ENCODE measurements at regions not wholly inside any gene's neighbourhood (a gene's known extent, or its start where the extent isn't known, plus 50 kb on each side); places are given as distances from the start of the nearest gene placed in this dataset.

DNA sequence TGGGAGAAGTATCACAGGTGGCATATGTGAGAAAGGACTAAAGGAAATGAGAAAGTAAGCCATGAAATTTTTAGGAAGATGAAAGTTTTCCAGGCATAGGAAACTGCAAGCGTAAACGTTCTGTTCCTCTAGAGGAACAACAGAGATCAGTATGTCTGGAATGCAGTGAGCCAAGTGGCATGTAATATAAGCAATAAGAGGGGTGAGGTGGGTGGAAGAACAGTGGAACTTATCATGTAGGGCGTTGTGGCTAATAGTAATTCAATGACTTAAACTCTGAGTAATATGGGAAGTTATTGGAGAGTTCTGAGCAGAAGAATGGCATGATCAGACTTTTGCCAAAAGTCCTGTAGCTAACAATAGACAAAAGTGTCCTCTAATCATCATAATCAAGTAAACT lies 902.9 kb downstream of the EPHA3 start:
- TF ChIP-seq, protein P1, sequence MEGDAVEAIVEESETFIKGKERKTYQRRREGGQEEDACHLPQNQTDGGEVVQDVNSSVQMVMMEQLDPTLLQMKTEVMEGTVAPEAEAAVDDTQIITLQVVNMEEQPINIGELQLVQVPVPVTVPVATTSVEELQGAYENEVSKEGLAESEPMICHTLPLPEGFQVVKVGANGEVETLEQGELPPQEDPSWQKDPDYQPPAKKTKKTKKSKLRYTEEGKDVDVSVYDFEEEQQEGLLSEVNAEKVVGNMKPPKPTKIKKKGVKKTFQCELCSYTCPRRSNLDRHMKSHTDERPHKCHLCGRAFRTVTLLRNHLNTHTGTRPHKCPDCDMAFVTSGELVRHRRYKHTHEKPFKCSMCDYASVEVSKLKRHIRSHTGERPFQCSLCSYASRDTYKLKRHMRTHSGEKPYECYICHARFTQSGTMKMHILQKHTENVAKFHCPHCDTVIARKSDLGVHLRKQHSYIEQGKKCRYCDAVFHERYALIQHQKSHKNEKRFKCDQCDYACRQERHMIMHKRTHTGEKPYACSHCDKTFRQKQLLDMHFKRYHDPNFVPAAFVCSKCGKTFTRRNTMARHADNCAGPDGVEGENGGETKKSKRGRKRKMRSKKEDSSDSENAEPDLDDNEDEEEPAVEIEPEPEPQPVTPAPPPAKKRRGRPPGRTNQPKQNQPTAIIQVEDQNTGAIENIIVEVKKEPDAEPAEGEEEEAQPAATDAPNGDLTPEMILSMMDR (IDR thresholded peaks at IDR 0.05): no peak
- TF ChIP-seq POLR2A (IDR thresholded peaks at IDR 0.05): no peak
- Histone ChIP-seq H3K9me3 (no peaks in the 10 kb centered on the region), H3K4me1 (no peaks in the 10 kb centered on the region), H3K27ac (no peak overlapping the region), H3K4me3 (no peak overlapping the region), H3K36me3 (no peaks in the 10 kb centered on the region), H3K27me3 (no peaks in the 10 kb centered on the region)
- intact Hi-C loops (cut with DNase I; ENCODE audit: low total_unique reads): no loop called here
- no peak for DNase-seq

DNA sequence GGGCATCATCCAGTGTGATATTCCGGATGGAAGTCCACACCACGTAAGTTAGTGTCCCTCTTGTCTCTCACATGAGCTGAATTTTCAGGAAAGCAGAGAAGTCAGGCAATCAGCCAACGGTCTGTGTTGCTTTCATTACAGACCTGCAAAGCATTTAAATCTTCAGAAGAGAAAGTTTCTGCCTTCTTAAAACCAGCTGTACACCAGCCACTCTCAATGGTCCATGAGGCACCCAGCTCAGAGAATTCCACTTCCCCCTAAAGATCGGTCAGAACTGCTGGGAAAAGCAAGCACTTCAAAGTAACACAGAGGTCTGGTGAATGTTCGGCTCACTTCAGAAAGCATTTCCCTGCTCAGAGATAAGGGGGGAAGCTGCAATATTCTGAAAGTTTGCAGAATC lies 903.7 kb downstream of the EPHA3 start:
- Histone ChIP-seq H3K27me3 (no peaks in the 10 kb centered on the region), H3K4me3 (no peak overlapping the region), H3K9me3 (no peaks in the 10 kb centered on the region), H3K36me3 (no peaks in the 10 kb centered on the region), H3K4me1 (no peaks in the 10 kb centered on the region), H3K27ac (no peak overlapping the region)
- TF ChIP-seq, protein P1 (IDR thresholded peaks at IDR 0.05): no peak
- no peak for TF ChIP-seq POLR2A (IDR thresholded peaks at IDR 0.05)
- intact Hi-C loops (cut with DNase I; ENCODE audit: low total_unique reads): no loop called here
- no peak for DNase-seq

DNA sequence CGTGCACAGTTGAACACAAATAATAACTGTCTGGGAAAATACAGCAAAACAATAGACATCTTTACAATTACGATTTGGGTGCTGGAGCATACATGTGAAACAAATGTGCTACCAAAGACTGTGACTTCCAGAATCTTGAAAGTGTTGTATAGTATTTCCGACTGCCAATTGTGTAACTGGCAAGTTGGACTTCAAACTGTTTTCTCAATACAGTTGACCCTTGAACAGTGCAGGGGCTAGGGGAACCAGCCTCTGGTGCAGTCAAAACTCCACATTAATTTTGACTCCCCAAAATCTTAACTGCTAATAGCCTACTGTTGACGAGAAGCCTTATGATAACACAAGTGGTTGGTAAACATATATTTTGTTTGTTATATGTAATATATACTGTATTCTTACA lies 904.2 kb downstream of the EPHA3 start:
- Histone ChIP-seq H3K9me3 (no peaks in the 10 kb centered on the region), H3K4me1 (no peaks in the 10 kb centered on the region), H3K27ac (no peak overlapping the region), H3K27me3 (no peaks in the 10 kb centered on the region), H3K36me3 (no peaks in the 10 kb centered on the region), H3K4me3 (no peak overlapping the region)
- intact Hi-C loops (cut with DNase I; ENCODE audit: low total_unique reads): no loop called here
- no peak for TF ChIP-seq POLR2A (IDR thresholded peaks at IDR 0.05)
- TF ChIP-seq, protein P1 (IDR thresholded peaks at IDR 0.05): no peak
- DNase-seq: no peak

DNA sequence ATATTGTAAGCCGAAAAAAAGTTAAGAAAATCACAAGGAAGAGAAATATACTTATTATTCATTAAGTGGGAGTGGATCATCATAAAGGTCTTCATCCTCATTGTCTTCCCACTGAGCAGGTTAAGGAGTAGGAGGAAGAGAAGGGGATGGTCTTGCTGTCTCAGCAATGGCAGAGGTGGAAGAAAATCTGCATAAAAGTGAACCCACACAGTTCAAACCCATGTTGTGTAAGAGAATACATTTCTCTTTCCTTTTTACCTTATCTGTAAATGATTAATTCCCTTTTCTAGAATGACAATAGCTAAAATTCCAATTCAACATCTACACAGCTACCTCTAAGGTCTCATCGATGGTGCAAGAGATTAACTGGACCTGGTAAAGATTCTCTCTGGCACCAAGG lies 904.6 kb downstream of the EPHA3 start:
- intact Hi-C loops (cut with DNase I; ENCODE audit: low total_unique reads): no loop called here
- H3K27ac ChIP-seq: no peak overlapping the region
- no peak for TF ChIP-seq POLR2A (IDR thresholded peaks at IDR 0.05)
- TF ChIP-seq, protein P1 (IDR thresholded peaks at IDR 0.05): no peak
- no peak overlapping the region for H3K4me3 ChIP-seq
- H3K27me3 ChIP-seq: no peaks in the 10 kb centered on the region
- DNase-seq: no peak
- no peaks in the 10 kb centered on the region for H3K4me1 ChIP-seq
- H3K9me3 ChIP-seq: no peaks in the 10 kb centered on the region
- H3K36me3 ChIP-seq: no peaks in the 10 kb centered on the region

DNA sequence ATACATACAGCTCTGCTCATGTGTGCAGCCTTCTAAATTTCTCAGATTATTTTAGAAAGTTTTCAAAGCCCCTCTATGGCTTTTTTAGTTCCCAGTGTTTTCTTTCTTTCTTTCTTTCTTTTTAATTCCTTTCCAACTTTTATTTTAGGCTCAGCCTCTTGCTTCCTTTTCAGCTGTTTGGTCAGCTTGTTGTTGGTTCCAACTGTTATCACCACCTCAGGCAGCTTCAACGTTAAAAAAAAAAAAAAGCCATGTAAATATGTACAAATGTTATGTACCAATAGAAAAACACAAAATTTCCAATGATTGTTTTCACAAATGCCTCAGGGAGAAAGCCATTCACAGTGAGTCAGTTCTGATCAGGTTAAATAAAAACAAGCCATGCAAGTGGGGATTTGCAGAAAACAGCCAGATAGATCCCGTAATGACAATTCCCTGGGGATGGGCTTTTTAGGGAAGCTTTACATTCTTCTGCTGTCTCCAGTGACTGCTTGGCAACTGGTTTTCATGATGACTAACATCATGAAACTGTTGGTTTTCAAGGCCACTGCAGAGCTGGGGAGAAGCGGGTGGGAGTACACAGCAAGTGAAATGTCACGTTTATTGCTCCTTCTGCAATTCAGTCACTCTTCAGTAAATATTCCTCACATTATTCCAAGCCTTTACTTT lies 908.4 kb downstream of the EPHA3 start:
- Histone ChIP-seq H3K9me3 (no peaks in the 10 kb centered on the region), H3K4me1 (no peaks in the 10 kb centered on the region), H3K36me3 (no peaks in the 10 kb centered on the region), H3K4me3 (no peak overlapping the region), H3K27ac (peak overlapping the region in 1 of 2 donors; percentile 4), H3K27me3 (no peaks in the 10 kb centered on the region)
- intact Hi-C loops (cut with DNase I; ENCODE audit: low total_unique reads): no loop called here
- DNase-seq: no peak
- TF ChIP-seq, protein P1 (IDR thresholded peaks at IDR 0.05): no peak
- TF ChIP-seq POLR2A (IDR thresholded peaks at IDR 0.05): no peak
